NAMALWA (cell line): ENCODE measurements at regions not wholly inside any gene's neighbourhood (a gene's known extent, or its start where the extent isn't known, plus 50 kb on each side); places are given as distances from the start of the nearest gene placed in this dataset.
A peak's percentile ranks its signal among the peaks of the same experiment; 100 is the strongest.

Source experiments
- DNase-seq: peaks from one replicate; pipeline ENCODE4 v3.0.0-alpha.2; 2015; ENCODE audit warnings: low spot score

- no peak for DNase-seq
These were observed 156.9 kb downstream of the USP12 start for GRCh38 chr13:27014406-27015359.

- no peak for DNase-seq
These were observed 159.0 kb downstream of the USP12 start for GRCh38 chr13:27012482-27013197.

- DNase-seq: no peak
These were observed 159.9 kb downstream of the USP12 start for GRCh38 chr13:27011661-27012060.

GRCh38 chr13:27008733-27009132, 162.9 kb downstream of the USP12 start:
- no peak for DNase-seq

- no peak for DNase-seq
These were observed 164.4 kb downstream of the USP12 start for GRCh38 chr13:27007166-27007565.

GRCh38 chr13:27006519-27007161, 165.0 kb downstream of the USP12 start:
- DNase-seq: no peak

- DNase-seq: no peak
These were observed 165.6 kb downstream of the USP12 start for GRCh38 chr13:27005976-27006518.

GRCh38 chr13:27005556-27005955, 166.1 kb downstream of the USP12 start:
- no peak for DNase-seq

- DNase-seq: no peak
These were observed 166.7 kb downstream of the USP12 start for GRCh38 chr13:27004866-27005265.

GRCh38 chr13:27004326-27004725, 167.3 kb downstream of the USP12 start:
- no peak for DNase-seq

GRCh38 chr13:27001705-27002104, 169.9 kb downstream of the USP12 start:
- peak; percentile 34 for DNase-seq

- DNase-seq: no peak
These were observed 170.9 kb downstream of the USP12 start for GRCh38 chr13:27000686-27001085.

- no peak for DNase-seq
These were observed 172.1 kb downstream of the USP12 start for GRCh38 chr13:26999499-26999898.

GRCh38 chr13:26998292-26998691, 173.3 kb downstream of the USP12 start:
- DNase-seq: no peak

GRCh38 chr13:26996965-26997752, 174.5 kb downstream of the USP12 start:
- DNase-seq: peak; percentile 14

GRCh38 chr13:26995159-26995558, 176.5 kb downstream of the USP12 start:
- DNase-seq: no peak

GRCh38 chr13:26993780-26994179, 177.8 kb downstream of the USP12 start:
- no peak for DNase-seq

- no peak for DNase-seq
These were observed 178.5 kb downstream of the USP12 start for GRCh38 chr13:26992951-26993719.

- no peak for DNase-seq
These were observed 180.0 kb downstream of the USP12 start for GRCh38 chr13:26991508-26992181.
